ENCODE measurements at regions not wholly inside any gene's neighbourhood (a gene's known extent, or its start where the extent isn't known, plus 50 kb on each side); places are given as distances from the start of the nearest gene placed in this dataset.

DNA sequence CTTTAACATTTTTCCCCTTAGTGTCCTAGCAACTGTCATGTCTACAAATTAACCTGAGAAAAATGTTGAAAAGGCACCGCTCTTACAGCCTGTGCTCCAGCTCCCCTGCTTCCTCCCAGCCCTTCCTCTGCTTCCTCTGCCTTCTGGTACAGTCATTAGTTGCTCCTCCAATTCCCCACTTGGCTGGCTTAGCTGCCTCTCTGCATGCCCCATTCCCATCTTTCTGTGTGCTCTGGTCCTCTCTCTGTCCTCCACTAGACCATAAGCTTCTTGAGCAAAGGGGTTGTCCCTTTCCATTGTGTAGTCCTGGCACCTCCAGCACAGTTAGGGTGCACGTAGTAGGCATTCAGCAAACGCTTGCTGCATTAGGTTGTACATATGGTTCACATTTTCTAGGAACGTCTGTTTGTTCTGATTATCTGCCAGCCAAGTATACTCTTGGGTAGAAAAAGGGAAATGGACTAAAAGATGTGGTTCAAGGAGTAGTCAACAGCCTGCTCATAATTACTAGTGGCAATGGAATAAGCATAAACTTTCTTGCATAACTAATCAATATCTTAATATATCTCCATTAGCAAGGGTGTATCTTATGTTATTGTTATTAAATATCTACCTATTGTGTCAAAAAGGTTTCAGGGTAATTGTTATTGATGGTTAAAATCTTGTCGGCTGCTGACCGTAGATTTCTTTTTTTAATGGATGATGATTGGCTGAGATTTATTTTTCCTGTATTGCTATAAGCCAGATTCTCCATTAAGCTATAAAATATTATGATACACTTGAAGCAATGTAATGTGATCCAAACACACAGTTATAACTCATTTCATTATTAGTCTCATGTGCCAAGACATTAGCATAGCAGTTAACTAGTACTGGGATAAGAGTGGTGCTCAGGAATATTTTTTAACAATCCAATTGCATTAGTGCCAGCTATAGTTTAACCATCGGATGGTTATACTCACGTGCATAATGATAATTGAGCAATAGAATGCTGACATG lies 340.1 kb downstream of the SLC4A3 start:
- Histone ChIP-seq H3K9me3 (no peaks in the 10 kb centered on the region), H3K4me3 (no peak overlapping the region), H3K27ac (no peak overlapping the region), H3K27me3 (no peaks in the 10 kb centered on the region), H3K36me3 (no peaks in the 10 kb centered on the region), H3K4me1 (no peaks in the 10 kb centered on the region)
- TF ChIP-seq POLR2A (IDR thresholded peaks at IDR 0.05) (no peak), POLR2AphosphoS5 (IDR thresholded peaks at IDR 0.05; ENCODE audit: insufficient read depth in 1 of 2, low read depth in 1 of 2) (no peak)
- TF ChIP-seq, protein P1, sequence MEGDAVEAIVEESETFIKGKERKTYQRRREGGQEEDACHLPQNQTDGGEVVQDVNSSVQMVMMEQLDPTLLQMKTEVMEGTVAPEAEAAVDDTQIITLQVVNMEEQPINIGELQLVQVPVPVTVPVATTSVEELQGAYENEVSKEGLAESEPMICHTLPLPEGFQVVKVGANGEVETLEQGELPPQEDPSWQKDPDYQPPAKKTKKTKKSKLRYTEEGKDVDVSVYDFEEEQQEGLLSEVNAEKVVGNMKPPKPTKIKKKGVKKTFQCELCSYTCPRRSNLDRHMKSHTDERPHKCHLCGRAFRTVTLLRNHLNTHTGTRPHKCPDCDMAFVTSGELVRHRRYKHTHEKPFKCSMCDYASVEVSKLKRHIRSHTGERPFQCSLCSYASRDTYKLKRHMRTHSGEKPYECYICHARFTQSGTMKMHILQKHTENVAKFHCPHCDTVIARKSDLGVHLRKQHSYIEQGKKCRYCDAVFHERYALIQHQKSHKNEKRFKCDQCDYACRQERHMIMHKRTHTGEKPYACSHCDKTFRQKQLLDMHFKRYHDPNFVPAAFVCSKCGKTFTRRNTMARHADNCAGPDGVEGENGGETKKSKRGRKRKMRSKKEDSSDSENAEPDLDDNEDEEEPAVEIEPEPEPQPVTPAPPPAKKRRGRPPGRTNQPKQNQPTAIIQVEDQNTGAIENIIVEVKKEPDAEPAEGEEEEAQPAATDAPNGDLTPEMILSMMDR (IDR thresholded peaks at IDR 0.05): no peak
- intact Hi-C loops (cut with DNase I): no loop called here
- DNase-seq (ENCODE audit: extremely low spot score in 2 of 2): no peak

DNA sequence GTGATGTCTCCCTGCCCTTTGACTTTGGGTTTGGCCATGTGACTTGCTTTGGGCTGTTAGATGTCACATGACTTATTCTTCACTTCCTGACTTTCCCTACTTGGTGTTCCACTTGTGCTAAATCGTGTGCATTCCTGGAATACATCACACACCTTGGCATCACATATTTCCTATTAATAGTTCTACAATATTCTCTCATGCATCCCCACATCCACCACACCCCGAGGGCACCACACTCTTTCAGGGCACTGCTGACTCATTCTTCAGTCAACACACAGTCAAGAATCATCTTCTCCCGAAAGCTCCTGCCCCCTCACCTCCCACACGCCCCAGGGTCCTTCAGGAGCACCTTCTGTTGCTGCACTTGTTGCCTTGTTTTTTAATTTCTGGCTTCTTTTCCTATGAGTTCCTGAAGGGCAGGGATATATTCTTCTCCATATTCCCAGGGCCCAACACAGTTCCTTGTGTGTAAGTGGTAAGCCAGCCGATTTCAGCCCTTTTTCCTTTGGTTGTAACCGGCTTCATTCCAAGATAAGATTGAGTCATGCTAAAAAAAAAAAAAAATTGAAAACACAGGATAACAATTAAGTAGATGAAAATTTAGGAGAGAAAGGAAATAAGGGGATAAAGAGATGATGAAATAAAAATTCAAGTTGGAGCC lies 341.4 kb downstream of the SLC4A3 start:
- DNase-seq (ENCODE audit: extremely low spot score in 2 of 2): no peak
- no peak for TF ChIP-seq POLR2AphosphoS5 (IDR thresholded peaks at IDR 0.05; ENCODE audit: insufficient read depth in 1 of 2, low read depth in 1 of 2)
- TF ChIP-seq POLR2A (IDR thresholded peaks at IDR 0.05): no peak
- TF ChIP-seq, protein P1 (IDR thresholded peaks at IDR 0.05): no peak
- Histone ChIP-seq H3K36me3 (no peaks in the 10 kb centered on the region), H3K4me3 (no peak overlapping the region), H3K4me1 (no peaks in the 10 kb centered on the region), H3K9me3 (no peaks in the 10 kb centered on the region), H3K27ac (no peak overlapping the region), H3K27me3 (no peaks in the 10 kb centered on the region)
- intact Hi-C loops (cut with DNase I): no loop called here

DNA sequence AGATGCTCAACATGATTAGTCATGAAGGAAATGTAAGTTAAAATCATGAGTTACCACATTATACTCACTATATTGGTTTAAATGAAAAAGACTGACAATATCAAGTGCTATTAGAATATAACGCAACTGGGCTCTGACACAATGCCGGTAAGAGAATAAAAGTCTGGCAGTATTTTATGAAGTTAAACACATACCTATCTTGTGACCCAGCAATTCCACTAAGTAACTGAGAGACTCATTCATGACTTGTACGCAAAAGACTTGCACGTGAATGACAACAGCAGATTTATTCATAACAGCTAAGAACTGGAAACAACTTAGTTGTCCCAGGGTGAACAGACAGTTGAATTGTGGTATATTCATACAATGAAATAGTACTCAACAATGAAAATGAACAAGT lies 342.1 kb downstream of the SLC4A3 start:
- H3K36me3 ChIP-seq: no peaks in the 10 kb centered on the region
- TF ChIP-seq POLR2A (IDR thresholded peaks at IDR 0.05): no peak
- TF ChIP-seq POLR2AphosphoS5 (IDR thresholded peaks at IDR 0.05; ENCODE audit: insufficient read depth in 1 of 2, low read depth in 1 of 2): no peak
- TF ChIP-seq, protein P1 (IDR thresholded peaks at IDR 0.05): no peak
- intact Hi-C loops (cut with DNase I): no loop called here

DNA sequence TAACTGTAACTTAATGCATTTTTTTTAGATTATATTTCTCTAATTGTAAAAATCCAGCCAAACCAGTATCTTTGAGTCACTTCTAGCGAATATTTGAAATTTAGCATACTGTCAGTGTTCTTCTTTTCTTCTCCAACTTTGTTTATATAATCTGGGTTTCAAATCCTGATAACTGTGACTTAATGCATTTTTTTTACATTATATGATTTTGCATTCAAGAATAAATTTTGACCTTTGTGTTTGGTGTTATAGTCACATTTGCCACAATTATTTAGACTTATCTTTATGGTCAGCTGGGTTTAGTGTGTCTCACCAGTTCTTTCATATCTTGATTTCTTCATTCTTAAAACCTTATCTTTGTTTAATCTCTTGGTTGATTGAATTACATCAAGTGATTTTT lies 345.7 kb downstream of the SLC4A3 start:
- intact Hi-C loops (cut with DNase I): no loop called here
- H3K4me3 ChIP-seq: no peak overlapping the region
- no peak overlapping the region for H3K27ac ChIP-seq
- TF ChIP-seq POLR2A (IDR thresholded peaks at IDR 0.05): no peak
- TF ChIP-seq POLR2AphosphoS5 (IDR thresholded peaks at IDR 0.05; ENCODE audit: insufficient read depth in 1 of 2, low read depth in 1 of 2): no peak
- TF ChIP-seq, protein P1 (IDR thresholded peaks at IDR 0.05): no peak
- H3K9me3 ChIP-seq: no peaks in the 10 kb centered on the region
- no peak for DNase-seq (ENCODE audit: extremely low spot score in 2 of 2)
- no peaks in the 10 kb centered on the region for H3K27me3 ChIP-seq
- H3K4me1 ChIP-seq: no peaks in the 10 kb centered on the region
- no peaks in the 10 kb centered on the region for H3K36me3 ChIP-seq

More for the DNA sequence above, 342.1 kb downstream of the SLC4A3 start:
- Histone ChIP-seq H3K4me3 (no peak overlapping the region), H3K27me3 (no peaks in the 10 kb centered on the region), H3K27ac (no peak overlapping the region), H3K4me1 (no peaks in the 10 kb centered on the region), H3K9me3 (no peaks in the 10 kb centered on the region)
- no peak for DNase-seq (ENCODE audit: extremely low spot score in 2 of 2)
